HG02981 (cell line): ENCODE measurements at regions not wholly inside any gene's neighbourhood (a gene's known extent, or its start where the extent isn't known, plus 50 kb on each side); places are given as distances from the start of the nearest gene placed in this dataset.
"Not testable (repeated sequence)": the region's sequence is repeated elsewhere in the genome, so short reads cannot be mapped to it uniquely, and the experiment has no call there.

Experiments
- ATAC-seq: cut with Tn5 transposase; IDR thresholded peaks from one replicate; pipeline ENCODE4 v1.9.1; 2021; ENCODE audit warnings: mild to moderate bottlenecking, moderate library complexity; ENCODE audit not compliant: unreplicated experiment

DNA sequence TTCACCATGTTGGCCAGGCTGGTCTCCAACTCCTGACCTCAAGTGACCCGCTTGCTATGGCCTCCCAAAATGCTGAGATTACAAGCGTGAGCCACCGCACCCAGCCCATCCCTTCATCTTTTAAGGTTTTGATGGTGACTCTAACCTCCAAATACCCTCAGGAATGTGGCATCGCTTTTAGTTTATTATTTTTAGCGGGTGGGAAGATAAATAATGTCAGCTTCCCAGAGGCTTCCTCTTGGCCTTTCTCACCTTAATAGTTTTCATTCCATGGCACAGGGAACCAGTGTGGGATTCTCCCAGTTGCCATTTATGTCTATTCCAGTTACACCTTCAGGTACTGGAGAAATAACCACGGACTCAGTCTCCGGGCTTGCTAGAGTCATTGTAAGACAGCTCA is 92.1 kb upstream of the LRRN2 start:
- ATAC-seq = no peak

DNA sequence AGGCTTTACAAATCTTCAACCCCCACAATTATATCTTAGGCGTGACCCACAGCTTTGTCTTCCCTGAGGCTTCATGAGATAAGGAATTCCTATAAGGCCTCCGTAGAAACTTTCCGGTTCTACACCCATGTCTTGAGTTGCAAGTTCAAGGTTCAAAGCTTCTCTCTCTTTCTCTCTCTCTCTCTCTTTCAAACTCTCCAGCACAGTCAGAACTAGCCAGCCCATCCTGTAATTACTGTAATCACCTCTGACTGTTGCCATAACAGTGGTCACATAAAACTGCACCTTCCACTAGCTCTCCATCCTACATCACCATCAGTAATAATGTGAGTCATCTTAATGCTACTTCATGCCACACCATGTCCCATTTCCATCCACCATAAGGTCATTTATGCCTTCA is 90.0 kb upstream of the NFASC start:
- ATAC-seq = no peak

DNA sequence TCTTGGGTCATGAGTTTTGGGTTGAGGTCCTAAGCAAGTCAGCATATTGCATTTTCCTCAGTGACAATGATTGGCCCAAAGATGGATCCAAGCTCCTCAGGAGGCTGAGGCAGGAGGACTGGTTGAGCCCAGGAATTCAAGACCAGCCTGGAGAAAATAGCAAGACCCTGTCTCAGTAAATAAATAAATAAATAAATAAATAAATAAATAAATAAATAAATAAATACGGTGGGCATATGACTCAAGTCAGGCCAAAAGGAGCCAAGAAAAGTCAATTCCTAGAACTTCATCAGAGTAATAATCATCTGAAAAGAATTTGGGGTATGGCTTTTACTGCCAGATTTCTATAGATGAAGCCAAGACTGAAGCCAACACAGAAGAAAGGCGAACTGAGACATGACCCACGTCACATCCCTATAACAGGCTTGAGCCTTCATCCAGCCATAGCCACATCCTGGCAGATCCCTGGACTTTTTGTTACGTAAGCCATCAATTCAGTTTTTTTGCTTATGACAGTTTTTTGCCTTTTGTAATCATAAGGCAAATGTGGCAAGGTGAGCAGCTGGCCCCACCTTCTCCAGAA is 88.5 kb upstream of the NFASC start:
- no peak for ATAC-seq

DNA sequence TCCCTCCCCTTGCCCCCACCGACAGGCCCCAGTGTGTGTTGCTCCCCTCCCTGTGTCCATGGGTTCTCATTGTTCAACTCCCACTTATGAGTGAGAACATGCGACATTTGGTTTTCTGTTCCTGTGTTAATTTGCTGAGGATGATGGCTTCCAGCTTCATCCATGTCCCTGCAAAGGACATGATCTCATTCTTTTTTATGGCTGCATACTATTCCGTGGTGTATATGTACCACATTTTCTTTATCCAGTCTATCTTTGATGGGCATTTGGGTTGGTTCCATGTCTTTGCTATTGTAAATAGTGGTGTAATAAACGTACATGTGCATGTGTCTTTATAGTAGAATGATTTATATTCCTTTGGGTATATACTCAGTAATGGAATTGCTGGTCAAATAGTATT is 85.6 kb upstream of the NFASC start:
- not testable (repeated sequence) for ATAC-seq

DNA sequence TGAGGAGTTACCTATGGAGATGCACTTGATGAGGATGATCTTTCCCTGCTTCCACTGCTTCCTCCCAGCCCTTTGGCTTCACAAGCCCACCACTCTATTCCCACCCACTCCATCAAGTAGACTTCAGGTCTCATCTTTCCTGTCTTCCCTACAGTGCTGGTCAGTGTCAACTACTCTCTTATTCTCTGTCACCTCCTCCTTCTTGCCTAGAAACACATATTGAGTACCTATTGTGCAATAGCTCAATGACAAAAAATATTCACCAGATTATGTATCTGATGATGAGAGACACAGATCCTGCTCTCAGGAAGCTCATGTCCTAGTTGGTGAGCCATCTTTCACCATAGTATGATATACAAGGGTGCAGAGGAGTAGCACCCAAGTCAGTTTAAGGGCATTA is 82.2 kb upstream of the NFASC start:
- no peak for ATAC-seq

DNA sequence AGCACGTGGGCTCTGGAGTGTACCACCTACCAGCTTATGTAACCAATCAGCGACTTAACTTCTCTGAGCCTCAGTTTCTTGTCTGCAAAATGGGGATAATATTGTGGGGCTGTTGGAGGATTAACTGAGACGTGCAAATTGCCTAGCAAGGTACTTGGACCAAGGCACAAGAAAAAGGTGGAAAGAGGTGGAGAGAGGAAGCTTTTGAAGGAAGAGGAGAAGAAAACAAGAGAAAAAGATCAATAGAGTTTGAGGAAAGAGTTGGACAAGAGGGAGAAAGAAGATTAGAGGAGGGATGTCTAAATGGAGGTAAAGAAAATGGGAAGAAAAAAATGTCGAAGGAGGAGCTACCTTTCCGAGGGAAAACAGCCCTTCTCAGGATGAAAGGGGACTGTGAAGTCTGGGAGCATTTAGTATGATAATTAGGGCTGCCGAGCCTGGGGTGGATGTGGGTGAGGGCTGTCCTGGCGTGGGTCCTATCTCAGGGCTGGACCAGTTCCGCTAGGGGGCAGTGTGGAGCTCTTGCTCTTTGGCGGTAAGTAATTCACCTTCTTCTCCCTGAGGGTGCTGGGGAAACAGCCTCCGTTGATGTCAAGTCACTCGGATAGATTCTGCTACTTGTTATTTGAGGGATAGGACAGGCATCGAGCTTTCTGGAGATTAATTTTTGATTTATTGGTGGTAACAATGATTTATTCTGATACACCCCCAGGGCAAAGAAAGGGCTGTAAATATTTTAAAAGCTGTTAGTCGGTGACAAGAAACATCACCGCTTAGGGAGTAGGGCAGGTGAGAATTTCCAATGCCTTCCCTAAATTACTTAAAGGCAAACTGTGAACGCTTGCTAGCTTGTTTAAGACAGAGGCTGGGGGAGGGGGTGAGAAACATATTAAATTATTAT is 79.0 kb upstream of the NFASC start:
- no peak for ATAC-seq

DNA sequence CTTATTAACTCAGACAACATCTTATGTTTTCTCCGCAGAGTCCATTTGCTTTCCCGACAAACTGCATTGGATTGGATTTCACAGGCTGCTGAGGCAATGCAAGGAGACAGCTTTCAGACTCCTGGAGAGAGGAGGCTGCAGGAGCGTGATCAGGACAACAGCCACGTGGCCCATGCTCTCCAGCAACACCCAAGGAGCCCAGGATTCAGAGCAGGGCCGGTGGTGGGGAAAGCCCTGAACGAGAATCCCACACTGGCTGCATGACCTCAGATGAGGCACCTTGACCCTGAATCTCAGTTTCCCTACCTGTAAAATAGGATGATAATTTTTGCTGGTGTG is 78.3 kb upstream of the NFASC start:
- no peak for ATAC-seq

DNA sequence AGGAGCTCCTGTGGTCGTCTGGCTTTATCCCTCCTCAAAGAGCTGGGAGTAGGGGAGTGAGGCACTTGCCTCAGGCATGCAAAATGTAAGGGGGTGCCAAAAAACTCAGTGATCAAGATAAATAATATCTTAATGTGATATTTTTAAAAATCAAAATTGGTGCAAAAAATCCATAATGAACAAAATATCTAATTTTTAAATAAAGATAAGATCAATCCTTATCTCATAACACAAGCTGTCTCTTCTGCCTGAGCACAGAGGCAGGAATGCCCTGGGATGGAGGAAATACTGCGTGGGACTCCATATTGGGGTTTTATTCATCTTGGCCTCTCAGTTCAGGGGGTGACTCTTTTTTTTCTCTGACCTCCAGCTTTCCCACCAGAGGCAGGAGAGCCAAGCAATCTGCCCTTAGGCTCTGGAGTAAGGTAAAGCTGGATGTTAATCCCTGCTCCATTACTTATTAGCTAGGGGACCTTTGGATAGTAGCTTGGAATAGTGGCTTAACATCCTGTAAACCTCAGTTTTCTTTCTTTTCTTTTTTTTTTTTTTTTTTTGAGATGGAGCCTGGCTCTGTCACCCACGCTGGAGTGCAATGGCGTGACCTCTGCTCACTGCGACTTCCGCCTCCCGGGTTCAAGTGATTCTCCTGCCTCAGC is 77.3 kb upstream of the NFASC start:
- ATAC-seq = no peak

DNA sequence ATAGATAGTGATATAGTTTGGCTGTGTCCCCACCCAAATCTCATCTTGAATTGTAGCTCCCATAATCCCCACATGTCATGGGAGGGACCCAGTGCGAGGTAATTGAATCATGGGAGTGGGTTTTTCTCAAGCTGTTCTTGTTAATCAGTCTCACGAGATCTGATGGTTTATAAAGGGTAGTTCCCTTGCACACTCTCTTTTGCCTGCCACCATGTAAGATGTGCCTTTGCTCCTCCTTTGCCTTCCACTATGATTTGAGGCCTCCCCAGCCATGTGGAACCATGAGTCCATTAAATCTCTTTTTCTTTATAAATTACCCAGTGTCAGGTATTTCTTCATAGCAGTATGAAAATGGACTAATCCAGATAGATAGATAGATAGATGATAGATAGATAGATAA is 73.8 kb upstream of the NFASC start:
- ATAC-seq = not testable (repeated sequence)

DNA sequence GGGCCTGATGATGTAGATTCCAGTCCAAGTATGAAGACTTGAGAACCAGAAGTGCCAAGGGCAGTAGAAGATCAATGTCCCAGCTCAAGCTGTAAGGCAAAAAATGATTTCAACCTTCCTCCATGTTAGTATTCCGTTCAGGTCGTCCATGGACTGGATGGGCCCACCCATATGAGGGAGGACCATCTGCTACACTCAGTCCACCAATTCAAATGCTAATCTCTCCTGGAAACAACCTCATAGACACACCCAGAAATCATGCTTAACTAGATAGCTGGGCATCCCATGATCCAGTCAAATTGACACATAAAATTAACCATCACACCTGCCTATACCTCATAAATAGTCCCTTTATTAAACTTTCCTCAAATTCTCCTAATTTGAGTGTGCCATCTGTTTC is 73.3 kb upstream of the NFASC start:
- ATAC-seq = no peak

DNA sequence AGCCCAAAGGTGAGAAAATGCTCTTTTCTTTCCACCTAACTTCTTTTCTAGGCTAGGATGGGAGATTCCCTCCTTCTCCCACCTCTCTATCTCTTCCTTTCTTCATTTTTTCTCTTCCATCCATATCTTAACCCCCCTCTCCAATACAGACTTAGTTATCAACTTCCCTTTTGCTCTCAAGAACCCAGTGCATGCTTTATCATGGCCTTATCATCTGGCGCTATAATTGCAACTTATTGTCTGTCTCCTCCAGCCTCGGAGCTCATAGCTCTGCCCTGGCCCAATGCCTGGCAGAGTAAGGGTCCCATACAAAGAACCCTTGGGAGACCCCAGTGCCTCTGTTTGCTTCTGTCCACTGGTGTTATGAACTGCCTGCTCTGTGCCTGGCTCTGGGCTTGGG is 71.0 kb upstream of the NFASC start:
- ATAC-seq = no peak

DNA sequence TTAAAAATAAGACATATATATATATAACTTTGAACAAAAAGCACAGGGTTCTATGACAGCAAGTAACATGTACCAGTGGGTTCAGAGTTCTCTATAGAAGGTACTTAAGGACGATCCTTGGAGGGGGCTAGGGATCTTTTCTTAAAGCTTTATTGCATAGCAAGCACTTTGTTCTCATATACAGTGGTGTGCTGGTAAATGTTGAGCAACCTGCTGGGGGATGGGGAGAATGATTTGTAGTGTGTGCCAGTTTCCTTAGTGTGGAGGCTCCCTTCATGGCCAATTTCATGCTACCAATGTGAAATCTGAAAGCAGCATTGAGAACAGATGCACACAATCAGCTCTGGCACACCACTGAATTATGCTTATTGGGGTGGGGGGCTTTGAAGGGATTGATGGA is 69.5 kb upstream of the NFASC start:
- no peak for ATAC-seq

DNA sequence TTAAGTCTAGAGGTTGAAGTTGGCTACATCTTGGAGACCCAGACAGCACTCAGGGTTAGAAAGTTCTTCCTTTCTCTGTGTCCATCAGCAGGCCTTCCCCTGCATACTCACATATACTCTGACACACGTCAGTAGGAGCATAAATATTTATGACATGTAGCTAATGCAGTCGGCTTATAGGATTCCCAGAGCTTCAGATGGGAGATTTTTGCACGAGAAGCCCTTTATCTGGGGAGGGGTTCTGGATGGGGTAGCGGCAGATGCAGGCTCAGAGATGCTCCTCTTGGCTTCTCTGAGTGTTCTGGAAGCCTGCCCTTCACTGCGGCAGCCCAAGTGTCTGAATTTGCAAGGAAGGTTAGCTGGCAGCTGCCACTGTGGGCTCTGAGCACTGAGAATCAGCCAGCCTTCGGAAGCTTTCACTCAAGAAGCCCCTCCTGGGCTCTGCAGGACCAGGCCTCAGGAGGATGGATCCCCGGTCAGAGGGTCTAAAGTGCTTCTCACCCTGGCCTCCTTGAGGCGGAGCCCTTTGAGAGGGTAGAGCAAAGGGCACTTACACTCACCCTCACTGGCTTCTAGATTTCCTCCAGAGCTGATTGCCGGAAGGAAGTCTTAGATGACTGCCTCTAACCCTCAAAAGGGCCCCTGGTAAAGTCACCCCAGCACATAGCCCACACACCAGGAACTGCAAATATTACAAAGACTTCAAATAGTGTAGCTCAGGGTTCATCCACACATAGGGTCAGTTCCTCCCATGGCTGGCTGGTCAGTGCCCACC is 68.1 kb upstream of the NFASC start:
- no peak for ATAC-seq

DNA sequence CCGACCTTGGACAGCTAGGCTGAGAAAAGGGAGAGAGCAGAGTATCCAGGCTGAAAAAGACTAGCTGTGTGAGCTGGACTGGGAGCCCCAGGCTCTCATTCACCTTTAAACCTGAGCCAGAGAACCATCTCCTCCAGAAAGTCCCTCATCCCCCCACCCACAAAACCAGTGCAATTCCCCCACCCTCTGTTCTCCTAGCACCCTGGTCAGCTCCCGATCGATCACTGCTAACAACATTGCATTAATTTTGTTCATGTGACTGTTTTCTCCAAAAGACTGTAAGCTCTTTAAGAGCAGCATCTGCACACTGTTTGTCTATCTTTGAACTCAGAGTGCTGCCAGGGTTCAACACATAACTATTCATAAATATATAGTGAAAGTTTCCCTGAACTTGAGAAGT is 67.1 kb upstream of the NFASC start:
- ATAC-seq = no peak

DNA sequence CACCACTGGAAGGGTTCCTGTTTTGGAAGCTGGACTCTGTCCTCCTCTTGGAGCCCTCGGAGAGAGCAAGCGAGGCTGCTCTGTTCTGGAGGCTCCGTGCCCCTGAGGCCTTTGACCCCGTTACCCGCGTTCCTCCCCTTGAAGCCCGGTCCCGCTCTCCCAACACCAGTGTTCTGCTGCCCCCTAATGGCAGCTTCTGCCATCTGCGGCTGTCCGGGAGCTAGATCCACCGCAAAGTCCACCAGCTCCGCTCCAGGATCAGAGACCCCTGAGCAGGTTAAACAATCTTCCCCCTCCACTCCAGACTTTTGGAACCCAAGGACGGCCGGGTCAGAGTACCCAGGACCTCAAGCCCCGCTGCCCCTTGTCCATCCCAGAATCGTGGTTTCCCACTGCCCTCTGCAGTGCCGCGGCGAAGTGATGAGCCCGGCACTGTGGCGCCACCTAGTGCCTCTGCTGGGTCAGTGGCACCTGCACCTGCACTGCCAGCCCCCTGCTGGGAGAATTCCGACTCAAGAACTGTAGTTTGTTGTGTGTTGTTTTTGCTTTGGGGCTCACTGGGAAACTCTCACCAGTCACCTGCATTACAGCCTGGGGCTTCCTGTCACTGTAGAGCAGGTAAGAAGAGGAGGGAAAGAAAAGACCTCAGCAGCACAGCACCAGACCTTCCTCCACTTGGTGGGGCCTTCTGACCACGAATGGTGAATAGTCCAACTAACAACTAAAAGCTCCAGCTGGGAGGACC is 63.5 kb upstream of the NFASC start:
- peak; percentile 91 for ATAC-seq

DNA sequence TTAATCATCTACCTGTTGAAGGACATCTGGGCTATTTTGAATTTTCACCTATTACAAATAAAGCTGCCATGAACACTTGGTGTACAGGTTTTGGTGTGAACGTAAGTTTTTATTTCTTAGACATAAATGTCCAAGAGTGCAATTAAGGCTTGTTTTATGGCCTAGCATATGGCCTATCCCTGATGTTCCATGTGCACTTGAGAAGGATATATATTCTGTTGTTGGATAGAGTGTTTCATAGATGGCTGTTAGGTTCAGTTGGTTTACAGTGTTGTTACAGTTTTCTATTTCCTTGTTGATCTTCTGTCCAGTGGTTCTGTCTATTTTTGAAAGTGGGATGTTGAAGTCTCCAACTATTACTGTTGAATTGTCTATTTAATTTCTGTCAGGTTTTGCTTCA is 61.2 kb upstream of the NFASC start:
- no peak for ATAC-seq

DNA sequence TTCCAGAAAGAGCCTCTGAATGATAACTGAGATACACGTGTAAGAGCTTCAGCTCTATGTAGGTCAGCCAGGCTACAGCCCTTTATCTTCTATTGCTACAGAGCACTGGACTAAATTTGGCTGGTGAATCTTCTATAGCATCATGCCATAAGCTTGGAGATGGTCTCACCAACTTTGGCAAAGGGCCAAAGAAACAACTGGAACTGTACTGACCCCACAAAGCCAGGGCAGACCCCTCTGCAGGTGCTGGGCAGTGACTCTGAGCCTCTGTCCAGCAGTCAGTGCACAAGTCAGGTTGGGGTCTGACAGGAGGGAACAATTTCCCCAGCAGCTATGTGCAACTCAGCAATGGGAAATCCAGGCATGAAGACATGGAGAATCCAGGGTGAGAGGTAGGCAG is 57.8 kb upstream of the NFASC start:
- ATAC-seq = no peak

DNA sequence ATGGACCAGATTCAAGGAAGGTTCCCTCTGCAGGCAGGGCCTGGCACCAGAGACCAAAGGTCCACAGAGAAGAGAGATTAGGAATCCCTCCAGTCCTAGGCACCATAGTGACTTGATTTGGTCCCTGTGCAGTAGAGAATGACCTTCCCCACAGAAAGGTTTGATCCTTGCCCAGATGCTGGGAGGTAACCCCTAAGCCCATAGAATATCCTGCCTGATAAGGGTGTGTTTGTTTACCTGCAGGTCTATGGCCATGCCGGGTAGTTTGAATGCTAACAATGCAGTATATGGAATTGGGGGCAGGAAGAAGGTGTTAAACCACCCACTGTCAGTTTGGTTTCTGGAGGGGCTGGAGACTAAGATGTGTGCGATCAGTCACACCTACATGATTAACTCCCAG is 57.1 kb upstream of the NFASC start:
- no peak for ATAC-seq

DNA sequence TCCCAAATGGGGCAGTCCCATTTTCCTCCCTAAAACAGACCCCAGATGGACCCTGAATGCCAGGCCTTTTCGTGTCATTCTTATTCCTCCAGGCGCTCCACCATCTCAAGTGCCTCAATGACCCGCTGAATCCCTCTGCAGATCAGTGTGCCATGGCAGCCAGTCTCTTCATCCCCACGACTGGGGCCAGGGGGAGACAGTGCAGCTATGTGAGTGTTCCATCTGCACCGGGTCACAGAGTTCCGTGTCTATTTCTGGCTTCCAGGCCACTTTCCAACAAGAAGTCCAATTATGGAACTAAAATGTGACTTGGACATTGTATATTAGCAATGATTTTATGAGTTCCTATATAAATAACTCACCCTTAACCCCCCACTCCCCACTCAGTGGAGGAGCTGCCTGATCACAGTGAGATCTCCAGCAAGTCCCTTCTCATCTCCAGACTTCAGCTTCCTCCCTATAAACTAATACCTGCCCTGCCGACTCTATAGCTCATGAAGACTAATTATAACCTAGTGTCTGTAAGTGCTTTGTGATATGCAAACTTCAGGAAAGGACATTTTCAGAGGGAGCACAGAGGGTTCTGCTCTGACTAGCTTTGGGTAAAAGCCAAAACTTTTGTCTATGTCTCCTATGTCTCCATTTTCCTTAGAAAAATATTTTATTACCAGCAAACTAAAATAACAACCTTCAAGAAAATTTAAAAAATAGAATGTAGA is 56.3 kb upstream of the NFASC start:
- no peak for ATAC-seq

DNA sequence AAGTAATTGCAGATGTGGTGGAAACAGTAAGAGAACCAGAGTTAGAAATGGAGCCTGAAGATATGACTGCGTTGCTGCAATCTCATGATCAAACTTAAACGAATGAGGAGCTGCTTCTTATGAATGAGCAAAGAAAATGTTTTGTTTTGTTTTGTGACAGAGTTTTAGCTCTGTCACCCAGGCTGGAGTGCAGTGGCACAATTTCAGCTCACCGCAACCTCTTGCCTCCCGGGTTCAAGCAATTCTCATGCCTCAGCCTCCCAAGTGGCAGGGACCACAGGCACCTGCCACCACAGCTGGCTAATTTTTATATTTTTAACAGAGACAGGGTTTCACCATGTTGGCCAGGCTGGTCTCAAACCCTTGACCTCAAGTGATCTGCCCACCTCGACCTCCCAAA is 53.3 kb upstream of the NFASC start:
- no peak for ATAC-seq
